ENCODE measurements at regions not wholly inside any gene's neighbourhood (a gene's known extent, or its start where the extent isn't known, plus 50 kb on each side); places are given as distances from the start of the nearest gene placed in this dataset.

GRCh38 chr1:60960891-60961461 lies 121.4 kb upstream of the NFIA start:
- Histone ChIP-seq H3K9me3 (peaks cover 0 to 9% (median 6%) of the 10 kb centered on the region in 4 donors), H3K4me1 (no peaks in the 10 kb centered on the region), H3K27ac (no peak overlapping the region), H3K27me3 (no peaks in the 10 kb centered on the region), H3K36me3 (no peaks in the 10 kb centered on the region), H3K4me3 (no peak overlapping the region)
- no peak for DNase-seq
- no peak for TF ChIP-seq POLR2A (IDR thresholded peaks at IDR 0.05)
- no peak for TF ChIP-seq POLR2AphosphoS5 (IDR thresholded peaks at IDR 0.05)
- TF ChIP-seq, protein P1, sequence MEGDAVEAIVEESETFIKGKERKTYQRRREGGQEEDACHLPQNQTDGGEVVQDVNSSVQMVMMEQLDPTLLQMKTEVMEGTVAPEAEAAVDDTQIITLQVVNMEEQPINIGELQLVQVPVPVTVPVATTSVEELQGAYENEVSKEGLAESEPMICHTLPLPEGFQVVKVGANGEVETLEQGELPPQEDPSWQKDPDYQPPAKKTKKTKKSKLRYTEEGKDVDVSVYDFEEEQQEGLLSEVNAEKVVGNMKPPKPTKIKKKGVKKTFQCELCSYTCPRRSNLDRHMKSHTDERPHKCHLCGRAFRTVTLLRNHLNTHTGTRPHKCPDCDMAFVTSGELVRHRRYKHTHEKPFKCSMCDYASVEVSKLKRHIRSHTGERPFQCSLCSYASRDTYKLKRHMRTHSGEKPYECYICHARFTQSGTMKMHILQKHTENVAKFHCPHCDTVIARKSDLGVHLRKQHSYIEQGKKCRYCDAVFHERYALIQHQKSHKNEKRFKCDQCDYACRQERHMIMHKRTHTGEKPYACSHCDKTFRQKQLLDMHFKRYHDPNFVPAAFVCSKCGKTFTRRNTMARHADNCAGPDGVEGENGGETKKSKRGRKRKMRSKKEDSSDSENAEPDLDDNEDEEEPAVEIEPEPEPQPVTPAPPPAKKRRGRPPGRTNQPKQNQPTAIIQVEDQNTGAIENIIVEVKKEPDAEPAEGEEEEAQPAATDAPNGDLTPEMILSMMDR (IDR thresholded peaks at IDR 0.05) = no peak
- TF ChIP-seq EP300 (IDR thresholded peaks at IDR 0.05) = no peak
- intact Hi-C loops (cut with DNase I) = no loop called here
- 68 to 86% methylated on average over 2 of the region's 2 CpGs for WGBS, 2 donors

GRCh38 chr1:60959701-60960100 lies 122.7 kb upstream of the NFIA start:
- Histone ChIP-seq H3K36me3 (no peaks in the 10 kb centered on the region), H3K4me3 (no peak overlapping the region), H3K9me3 (peaks cover 0 to 3% (median 2%) of the 10 kb centered on the region in 4 donors), H3K27me3 (no peaks in the 10 kb centered on the region), H3K4me1 (no peaks in the 10 kb centered on the region), H3K27ac (no peak overlapping the region)
- 83 to 94% methylated on average over 1 of the region's 1 CpG for WGBS, 2 donors
- DNase-seq = no peak
- intact Hi-C loops (cut with DNase I) = no loop called here
- TF ChIP-seq POLR2A (IDR thresholded peaks at IDR 0.05) (no peak), EP300 (IDR thresholded peaks at IDR 0.05) (no peak), POLR2AphosphoS5 (IDR thresholded peaks at IDR 0.05) (no peak)
- TF ChIP-seq, protein P1 (IDR thresholded peaks at IDR 0.05) = no peak

GRCh38 chr1:60958001-60958400 lies 124.4 kb upstream of the NFIA start:
- Histone ChIP-seq H3K36me3 (no peaks in the 10 kb centered on the region), H3K27ac (no peak overlapping the region), H3K4me3 (no peak overlapping the region), H3K9me3 (peaks cover 0 to 3% (median 2%) of the 10 kb centered on the region in 4 donors), H3K4me1 (no peaks in the 10 kb centered on the region), H3K27me3 (no peaks in the 10 kb centered on the region)
- no peak for DNase-seq
- 66 to 80% methylated on average over 3 of the region's 3 CpGs for WGBS, 2 donors
- TF ChIP-seq POLR2A (IDR thresholded peaks at IDR 0.05) = no peak
- TF ChIP-seq POLR2AphosphoS5 (IDR thresholded peaks at IDR 0.05) = no peak
- TF ChIP-seq EP300 (IDR thresholded peaks at IDR 0.05) = no peak
- TF ChIP-seq, protein P1 (IDR thresholded peaks at IDR 0.05) = no peak
- intact Hi-C loops (cut with DNase I) = no loop called here

- Histone ChIP-seq H3K4me1 (no peaks in the 10 kb centered on the region), H3K36me3 (no peaks in the 10 kb centered on the region), H3K27me3 (no peaks in the 10 kb centered on the region), H3K9me3 (peaks cover 0 to 3% (median 2%) of the 10 kb centered on the region in 4 donors), H3K27ac (no peak overlapping the region), H3K4me3 (no peak overlapping the region)
- no peak for TF ChIP-seq POLR2A (IDR thresholded peaks at IDR 0.05)
- no peak for TF ChIP-seq POLR2AphosphoS5 (IDR thresholded peaks at IDR 0.05)
- TF ChIP-seq, protein P1 (IDR thresholded peaks at IDR 0.05) = no peak
- TF ChIP-seq EP300 (IDR thresholded peaks at IDR 0.05) = no peak
- intact Hi-C loops (cut with DNase I) = no loop called here
- no peak for DNase-seq
- WGBS, 2 donors = 98 to 99% methylated on average over 3 of the region's 3 CpGs
Observed at GRCh38 chr1:60956520-60956919, 125.8 kb upstream of the NFIA start.

GRCh38 chr1:60952612-60953111 lies 129.7 kb upstream of the NFIA start:
- WGBS, 2 donors = 87 to 90% methylated on average over 10 of the region's 10 CpGs
- TF ChIP-seq POLR2AphosphoS5 (IDR thresholded peaks at IDR 0.05) (no peak), EP300 (IDR thresholded peaks at IDR 0.05) (no peak), POLR2A (IDR thresholded peaks at IDR 0.05) (no peak)
- TF ChIP-seq, protein P1 (IDR thresholded peaks at IDR 0.05) = no peak
- H3K27me3 ChIP-seq = no peaks in the 10 kb centered on the region

More at GRCh38 chr1:60952612-60953111, 129.7 kb upstream of the NFIA start:
- no peak for DNase-seq
- no peak overlapping the region for H3K27ac ChIP-seq
- H3K4me3 ChIP-seq = no peak overlapping the region
- no peaks in the 10 kb centered on the region for H3K4me1 ChIP-seq
- H3K36me3 ChIP-seq = no peaks in the 10 kb centered on the region
- intact Hi-C loops (cut with DNase I) = no loop called here
- peaks cover 0 to 3% (median 2%) of the 10 kb centered on the region in 4 donors for H3K9me3 ChIP-seq
